ENCODE measurements at regions not wholly inside any gene's neighbourhood (a gene's known extent, or its start where the extent isn't known, plus 50 kb on each side); places are given as distances from the start of the nearest gene placed in this dataset.

DNA sequence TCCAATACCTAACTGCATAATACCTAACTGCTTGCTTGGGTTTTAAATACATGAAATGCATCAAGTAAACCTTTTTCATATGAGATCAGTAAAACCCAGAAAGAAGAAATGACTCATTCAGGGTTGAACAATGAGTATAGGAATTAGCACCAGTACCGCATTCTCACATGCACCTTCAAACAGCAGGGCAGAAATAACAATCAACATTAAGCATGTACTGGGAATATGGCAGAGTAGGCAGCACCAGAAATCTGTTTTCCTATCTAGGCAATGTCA, 850.3 kb upstream of the SORCS1 start:
- TF ChIP-seq, protein P1, sequence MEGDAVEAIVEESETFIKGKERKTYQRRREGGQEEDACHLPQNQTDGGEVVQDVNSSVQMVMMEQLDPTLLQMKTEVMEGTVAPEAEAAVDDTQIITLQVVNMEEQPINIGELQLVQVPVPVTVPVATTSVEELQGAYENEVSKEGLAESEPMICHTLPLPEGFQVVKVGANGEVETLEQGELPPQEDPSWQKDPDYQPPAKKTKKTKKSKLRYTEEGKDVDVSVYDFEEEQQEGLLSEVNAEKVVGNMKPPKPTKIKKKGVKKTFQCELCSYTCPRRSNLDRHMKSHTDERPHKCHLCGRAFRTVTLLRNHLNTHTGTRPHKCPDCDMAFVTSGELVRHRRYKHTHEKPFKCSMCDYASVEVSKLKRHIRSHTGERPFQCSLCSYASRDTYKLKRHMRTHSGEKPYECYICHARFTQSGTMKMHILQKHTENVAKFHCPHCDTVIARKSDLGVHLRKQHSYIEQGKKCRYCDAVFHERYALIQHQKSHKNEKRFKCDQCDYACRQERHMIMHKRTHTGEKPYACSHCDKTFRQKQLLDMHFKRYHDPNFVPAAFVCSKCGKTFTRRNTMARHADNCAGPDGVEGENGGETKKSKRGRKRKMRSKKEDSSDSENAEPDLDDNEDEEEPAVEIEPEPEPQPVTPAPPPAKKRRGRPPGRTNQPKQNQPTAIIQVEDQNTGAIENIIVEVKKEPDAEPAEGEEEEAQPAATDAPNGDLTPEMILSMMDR (IDR thresholded peaks at IDR 0.05; ENCODE audit: poor library complexity, severe bottlenecking): no peak
- TF ChIP-seq EZH2 (IDR thresholded peaks at IDR 0.05; ENCODE audit: borderline replicate concordance, insufficient read depth, low read length, poor library complexity, severe bottlenecking) (no peak), EP300 (conservative IDR thresholded peaks at IDR 0.05; ENCODE audit: poor library complexity, severe bottlenecking) (no peak), SMC3 (conservative IDR thresholded peaks at IDR 0.05; ENCODE audit: poor library complexity) (no peak), POLR2AphosphoS5 (IDR thresholded peaks at IDR 0.05) (no peak), RAD21 (conservative IDR thresholded peaks at IDR 0.05) (no peak), TAF1 (IDR thresholded peaks at IDR 0.05; ENCODE audit: low read depth) (no peak), MXI1 (conservative IDR thresholded peaks at IDR 0.05; ENCODE audit: poor library complexity, severe bottlenecking) (no peak)
- TF ChIP-seq, protein P2, sequence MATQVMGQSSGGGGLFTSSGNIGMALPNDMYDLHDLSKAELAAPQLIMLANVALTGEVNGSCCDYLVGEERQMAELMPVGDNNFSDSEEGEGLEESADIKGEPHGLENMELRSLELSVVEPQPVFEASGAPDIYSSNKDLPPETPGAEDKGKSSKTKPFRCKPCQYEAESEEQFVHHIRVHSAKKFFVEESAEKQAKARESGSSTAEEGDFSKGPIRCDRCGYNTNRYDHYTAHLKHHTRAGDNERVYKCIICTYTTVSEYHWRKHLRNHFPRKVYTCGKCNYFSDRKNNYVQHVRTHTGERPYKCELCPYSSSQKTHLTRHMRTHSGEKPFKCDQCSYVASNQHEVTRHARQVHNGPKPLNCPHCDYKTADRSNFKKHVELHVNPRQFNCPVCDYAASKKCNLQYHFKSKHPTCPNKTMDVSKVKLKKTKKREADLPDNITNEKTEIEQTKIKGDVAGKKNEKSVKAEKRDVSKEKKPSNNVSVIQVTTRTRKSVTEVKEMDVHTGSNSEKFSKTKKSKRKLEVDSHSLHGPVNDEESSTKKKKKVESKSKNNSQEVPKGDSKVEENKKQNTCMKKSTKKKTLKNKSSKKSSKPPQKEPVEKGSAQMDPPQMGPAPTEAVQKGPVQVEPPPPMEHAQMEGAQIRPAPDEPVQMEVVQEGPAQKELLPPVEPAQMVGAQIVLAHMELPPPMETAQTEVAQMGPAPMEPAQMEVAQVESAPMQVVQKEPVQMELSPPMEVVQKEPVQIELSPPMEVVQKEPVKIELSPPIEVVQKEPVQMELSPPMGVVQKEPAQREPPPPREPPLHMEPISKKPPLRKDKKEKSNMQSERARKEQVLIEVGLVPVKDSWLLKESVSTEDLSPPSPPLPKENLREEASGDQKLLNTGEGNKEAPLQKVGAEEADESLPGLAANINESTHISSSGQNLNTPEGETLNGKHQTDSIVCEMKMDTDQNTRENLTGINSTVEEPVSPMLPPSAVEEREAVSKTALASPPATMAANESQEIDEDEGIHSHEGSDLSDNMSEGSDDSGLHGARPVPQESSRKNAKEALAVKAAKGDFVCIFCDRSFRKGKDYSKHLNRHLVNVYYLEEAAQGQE (IDR thresholded peaks at IDR 0.05; ENCODE audit: borderline replicate concordance): no peak
